Natural killer cell (primary cell): ENCODE measurements at regions not wholly inside any gene's neighbourhood (a gene's known extent, or its start where the extent isn't known, plus 50 kb on each side); places are given as distances from the start of the nearest gene placed in this dataset.

ENCODE experiments used
- ATAC-seq, 3 donors: fragments of 150-1000 bp in 2 of 3; fragments of 200-7000 bp in 1 of 3; cut with Tn5 transposase; 1 replicate in 1 of 3; 2 replicates in 2 of 3; pipeline ENCODE4 v1.10.0; 2021; ENCODE audit warnings: mild to moderate bottlenecking in 2 of 3, moderate library complexity in 2 of 3
- DNase-seq, 2 donors: peaks; one replicate each; pipeline versions ENCODE4 v3.0.0 to v3.0.0-alpha.2; 2013 to 2021; ENCODE audit warnings: mixed read lengths in 1 of 2
- H3K27ac ChIP-seq: one replicate; pipeline ENCODE4 v1.5.1; 2013; ENCODE audit warnings: mild to moderate bottlenecking, low read length
- H3K27me3 ChIP-seq: one replicate; pipeline ENCODE4 v1.6.1; 2013; ENCODE audit warnings: low read length; ENCODE audit not compliant: control insufficient read depth, insufficient read depth
- H3K36me3 ChIP-seq: one replicate; pipeline ENCODE4 v1.6.1; 2013; ENCODE audit warnings: low read length; ENCODE audit not compliant: control insufficient read depth, insufficient read depth
- H3K4me1 ChIP-seq: one replicate; pipeline ENCODE4 v1.6.1; 2013; ENCODE audit warnings: low read length; ENCODE audit not compliant: control insufficient read depth, insufficient read depth
- H3K4me3 ChIP-seq: one replicate; pipeline ENCODE4 v1.5.1; 2013; ENCODE audit warnings: low read length
- H3K9me3 ChIP-seq: one replicate; pipeline ENCODE4 v1.6.1; 2013; ENCODE audit warnings: low read length; ENCODE audit not compliant: control insufficient read depth, insufficient read depth
- H3K27ac Mint-ChIP-seq, 2 donors: one replicate each; pipeline ENCODE4 v1.8.0; 2022; ENCODE audit warnings: mild to moderate bottlenecking in 2 of 2, mixed read lengths in 2 of 2, moderate library complexity in 1 of 2
- H3K27me3 Mint-ChIP-seq, 2 donors: one replicate each; pipeline ENCODE4 v1.8.0; 2022; ENCODE audit warnings: low read depth in 2 of 2, mixed read lengths in 2 of 2
- H3K36me3 Mint-ChIP-seq: one replicate; pipeline ENCODE4 v1.8.0; 2022; ENCODE audit warnings: mixed read lengths
- H3K4me1 Mint-ChIP-seq, 2 donors: one replicate each; pipeline ENCODE4 v1.8.0; 2022; ENCODE audit warnings: mixed read lengths in 2 of 2
- H3K4me3 Mint-ChIP-seq: one replicate; pipeline ENCODE4 v1.8.0; 2022; ENCODE audit warnings: mild to moderate bottlenecking, moderate library complexity, mixed read lengths
- H3K9me3 Mint-ChIP-seq, 2 donors: one replicate each; pipeline ENCODE4 v1.8.0; 2022; ENCODE audit warnings: mixed read lengths in 2 of 2
- WGBS: methylation state at CpG from one replicate; pipeline ENCODE4 v1.1.7; 2013; ENCODE audit warnings: missing lambda C conversion rate; ENCODE audit not compliant: insufficient coverage; 5-methylcytosine and 5-hydroxymethylcytosine counted together
- intact Hi-C: fragments of 100-400 bp; cut with micrococcal nuclease; formaldehyde crosslinking; loops from one replicate; pipeline ENCODE4 v1.14.2; 2022
- TF ChIP-seq, protein P1 (sequence below): fragments of 200-600 bp; IDR thresholded peaks from one replicate; pipeline ENCODE4 v1.8.0; 2022; ENCODE audit warnings: antibody characterized with exemption

DNA sequence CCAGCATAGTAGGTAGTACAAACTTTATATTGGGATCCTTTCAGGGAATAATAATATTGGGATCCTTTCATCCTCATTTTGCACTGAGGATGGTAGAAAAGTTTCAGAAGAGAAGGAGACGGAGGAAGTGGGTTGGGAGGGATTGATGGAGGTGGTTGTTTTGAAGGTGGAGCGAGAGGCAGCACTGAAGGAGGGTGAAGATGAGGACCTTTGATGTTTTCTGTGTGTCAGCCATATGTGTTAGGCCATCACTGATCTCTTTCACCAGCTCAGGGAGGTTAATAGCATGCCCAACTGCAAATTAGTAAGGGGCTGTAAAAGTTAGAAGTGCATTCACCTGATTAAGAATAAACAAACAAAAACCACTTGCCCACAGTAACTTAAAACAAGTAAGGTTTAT is 275.5 kb upstream of the B3GAT1 start:
- Histone ChIP-seq H3K4me3 (no peak overlapping the region), H3K36me3 (no peaks in the 10 kb centered on the region), H3K4me1 (no peaks in the 10 kb centered on the region), H3K9me3 (no peaks in the 10 kb centered on the region), H3K27ac (no peak overlapping the region), H3K27me3 (no peaks in the 10 kb centered on the region)
- Mint-ChIP-seq H3K36me3 (no peaks in the 10 kb centered on the region), H3K27me3 (peaks cover 17 to 21% of the 10 kb centered on the region in 2 donors), H3K27ac (no peak overlapping the region), H3K4me1 (no peaks in the 10 kb centered on the region), H3K4me3 (no peak overlapping the region), H3K9me3 (no peaks in the 10 kb centered on the region)
- TF ChIP-seq, protein P1, sequence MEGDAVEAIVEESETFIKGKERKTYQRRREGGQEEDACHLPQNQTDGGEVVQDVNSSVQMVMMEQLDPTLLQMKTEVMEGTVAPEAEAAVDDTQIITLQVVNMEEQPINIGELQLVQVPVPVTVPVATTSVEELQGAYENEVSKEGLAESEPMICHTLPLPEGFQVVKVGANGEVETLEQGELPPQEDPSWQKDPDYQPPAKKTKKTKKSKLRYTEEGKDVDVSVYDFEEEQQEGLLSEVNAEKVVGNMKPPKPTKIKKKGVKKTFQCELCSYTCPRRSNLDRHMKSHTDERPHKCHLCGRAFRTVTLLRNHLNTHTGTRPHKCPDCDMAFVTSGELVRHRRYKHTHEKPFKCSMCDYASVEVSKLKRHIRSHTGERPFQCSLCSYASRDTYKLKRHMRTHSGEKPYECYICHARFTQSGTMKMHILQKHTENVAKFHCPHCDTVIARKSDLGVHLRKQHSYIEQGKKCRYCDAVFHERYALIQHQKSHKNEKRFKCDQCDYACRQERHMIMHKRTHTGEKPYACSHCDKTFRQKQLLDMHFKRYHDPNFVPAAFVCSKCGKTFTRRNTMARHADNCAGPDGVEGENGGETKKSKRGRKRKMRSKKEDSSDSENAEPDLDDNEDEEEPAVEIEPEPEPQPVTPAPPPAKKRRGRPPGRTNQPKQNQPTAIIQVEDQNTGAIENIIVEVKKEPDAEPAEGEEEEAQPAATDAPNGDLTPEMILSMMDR, result no peak
- intact Hi-C loops, result no loop called here
- 62% methylated on average over 2 of the region's 2 CpGs for whole genome bisulfite sequencing
- ATAC-seq, result no peak
- no peak for DNase-seq

DNA sequence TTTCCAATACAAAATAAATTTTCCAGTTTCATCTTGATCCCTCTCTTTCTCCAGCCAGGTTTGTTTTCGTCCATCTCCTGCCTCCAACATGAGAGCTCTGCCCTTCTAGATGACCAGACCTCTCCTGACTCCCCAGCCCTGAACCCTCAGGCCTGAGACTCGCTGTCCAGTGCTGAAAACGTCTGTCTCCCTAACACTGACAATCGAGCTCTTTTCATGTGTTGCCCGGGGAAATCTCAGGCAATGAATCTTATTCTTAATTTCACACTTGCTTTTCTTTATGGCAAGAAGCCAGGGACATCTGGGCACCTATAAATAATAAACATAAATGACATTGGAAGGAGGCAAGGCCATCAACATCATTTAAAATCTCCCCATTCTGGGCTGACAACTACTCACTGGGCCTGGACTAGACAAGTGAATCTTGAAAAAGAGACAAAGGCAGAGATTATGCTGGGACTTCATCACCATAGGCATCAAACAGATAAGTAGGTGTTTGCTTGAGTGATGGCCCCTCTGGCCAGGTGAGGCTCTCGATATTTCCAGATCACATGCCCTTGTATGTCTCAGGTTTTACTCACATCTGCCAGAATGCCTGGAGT is 274.5 kb upstream of the B3GAT1 start:
- H3K27me3 Mint-ChIP-seq, result peaks cover 14 to 21% of the 10 kb centered on the region in 2 donors
- no peak overlapping the region for H3K4me3 Mint-ChIP-seq
- Histone ChIP-seq H3K4me3 (no peak overlapping the region), H3K27ac (no peak overlapping the region), H3K4me1 (no peaks in the 10 kb centered on the region), H3K27me3 (no peaks in the 10 kb centered on the region), H3K36me3 (no peaks in the 10 kb centered on the region), H3K9me3 (no peaks in the 10 kb centered on the region)
- 51% methylated on average over 6 of the region's 6 CpGs for WGBS
- no peak overlapping the region for H3K27ac Mint-ChIP-seq
- H3K36me3 Mint-ChIP-seq, result no peaks in the 10 kb centered on the region
- no peaks in the 10 kb centered on the region for H3K4me1 Mint-ChIP-seq
- intact Hi-C loops, result no loop called here
- TF ChIP-seq, protein P1, result no peak
- H3K9me3 Mint-ChIP-seq, result no peaks in the 10 kb centered on the region
- DNase-seq (no peak), ATAC-seq (no peak)

DNA sequence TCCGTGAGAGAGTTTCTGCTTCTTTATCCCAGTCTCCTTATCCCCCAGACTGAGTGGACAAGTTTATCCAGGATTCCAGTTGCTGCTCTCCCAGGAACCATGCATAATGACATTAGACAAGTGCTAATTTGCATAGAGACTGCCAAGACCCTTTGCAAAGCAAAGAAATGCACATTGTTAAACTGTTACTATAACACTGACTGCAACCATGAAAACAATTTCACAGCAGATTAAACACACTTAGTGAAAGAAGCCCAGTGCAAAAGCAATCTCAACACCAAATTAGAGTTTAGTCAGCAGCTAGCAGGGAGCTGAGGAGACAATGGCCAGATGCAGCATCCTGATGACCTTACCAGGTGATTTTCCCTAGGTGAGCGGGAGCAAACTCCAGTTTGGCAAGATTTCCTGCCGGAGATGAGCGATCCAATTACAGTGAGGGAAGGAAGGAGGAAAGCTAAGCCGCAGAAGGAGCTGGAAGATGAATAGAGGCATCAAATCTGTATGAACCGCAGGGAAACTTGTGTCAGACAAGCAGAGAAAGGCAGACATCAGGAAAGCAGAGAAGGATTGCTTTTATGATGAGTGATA is 273.8 kb upstream of the B3GAT1 start:
- intact Hi-C loops, result no loop called here
- H3K36me3 Mint-ChIP-seq, result no peaks in the 10 kb centered on the region
- H3K27ac Mint-ChIP-seq, result no peak overlapping the region
- no peaks in the 10 kb centered on the region for H3K9me3 ChIP-seq
- no peaks in the 10 kb centered on the region for H3K36me3 ChIP-seq
- H3K27me3 ChIP-seq, result no peaks in the 10 kb centered on the region
- H3K4me3 ChIP-seq, result no peak overlapping the region
- no peaks in the 10 kb centered on the region for H3K4me1 ChIP-seq
- 87% methylated on average over 6 of the region's 6 CpGs for WGBS
- H3K4me3 Mint-ChIP-seq, result no peak overlapping the region
- no peaks in the 10 kb centered on the region for H3K4me1 Mint-ChIP-seq
- H3K27me3 Mint-ChIP-seq, result peaks cover 18 to 21% of the 10 kb centered on the region in 2 donors
- no peaks in the 10 kb centered on the region for H3K9me3 Mint-ChIP-seq
- DNase-seq, result no peak
- no peak overlapping the region for H3K27ac ChIP-seq
- TF ChIP-seq, protein P1, result no peak
- no peak for ATAC-seq

DNA sequence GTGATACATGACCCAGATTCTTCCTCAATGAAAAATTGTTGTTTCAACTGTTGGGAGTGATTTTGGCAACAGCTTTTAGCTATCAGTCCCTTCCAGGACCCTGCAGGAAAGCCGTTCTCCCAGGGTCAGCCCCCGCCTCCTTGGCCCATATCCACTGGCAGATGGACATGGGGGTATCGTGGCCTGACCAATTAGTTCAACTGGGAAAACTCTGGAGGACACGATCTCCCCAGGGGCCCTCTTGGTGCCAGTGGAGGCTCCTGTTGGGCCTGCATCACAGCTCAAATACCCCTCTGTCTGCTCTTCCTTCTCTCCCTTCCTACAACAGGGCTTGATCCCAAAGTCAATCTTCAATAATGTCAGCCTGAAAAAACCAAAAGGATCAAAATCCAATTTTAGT is 272.5 kb upstream of the B3GAT1 start:
- no peaks in the 10 kb centered on the region for H3K4me1 ChIP-seq
- DNase-seq (no peak), ATAC-seq (no peak)
- H3K9me3 Mint-ChIP-seq, result no peaks in the 10 kb centered on the region
- H3K27ac ChIP-seq, result no peak overlapping the region
- no peaks in the 10 kb centered on the region for H3K36me3 ChIP-seq
- H3K27me3 Mint-ChIP-seq, result peaks cover 18 to 21% of the 10 kb centered on the region in 2 donors
- no peaks in the 10 kb centered on the region for H3K4me1 Mint-ChIP-seq
- 84% methylated on average over 3 of the region's 4 CpGs for WGBS
- TF ChIP-seq, protein P1, result no peak
- no peaks in the 10 kb centered on the region for H3K36me3 Mint-ChIP-seq
- no peak overlapping the region for H3K4me3 Mint-ChIP-seq
- H3K27me3 ChIP-seq, result no peaks in the 10 kb centered on the region
- no peak overlapping the region for H3K4me3 ChIP-seq
- intact Hi-C loops, result no loop called here
- H3K9me3 ChIP-seq, result no peaks in the 10 kb centered on the region
- H3K27ac Mint-ChIP-seq, result no peak overlapping the region
